ENCODE measurements at regions not wholly inside any gene's neighbourhood (a gene's known extent, or its start where the extent isn't known, plus 50 kb on each side); places are given as distances from the start of the nearest gene placed in this dataset.

DNA sequence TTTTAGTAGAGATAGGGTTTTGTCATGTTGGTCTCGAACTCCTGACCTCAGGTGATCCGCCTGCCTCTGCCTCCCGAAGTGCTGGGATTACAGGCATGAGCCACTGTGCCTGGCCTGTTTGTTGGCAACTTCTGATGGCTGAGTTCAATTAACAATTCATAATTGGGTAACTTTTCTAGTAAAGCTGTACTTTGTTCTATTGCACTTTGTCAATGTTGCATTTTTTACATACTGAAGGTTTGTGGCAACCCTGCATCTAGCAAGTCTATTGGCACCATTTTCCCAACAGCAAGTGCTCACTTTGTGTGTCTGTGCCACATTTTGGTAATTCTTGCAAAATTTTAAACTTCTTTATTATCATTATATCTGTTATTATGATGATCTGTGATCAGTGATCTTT, 64.5 kb upstream of the USP24 start:
- TF ChIP-seq, protein P1, sequence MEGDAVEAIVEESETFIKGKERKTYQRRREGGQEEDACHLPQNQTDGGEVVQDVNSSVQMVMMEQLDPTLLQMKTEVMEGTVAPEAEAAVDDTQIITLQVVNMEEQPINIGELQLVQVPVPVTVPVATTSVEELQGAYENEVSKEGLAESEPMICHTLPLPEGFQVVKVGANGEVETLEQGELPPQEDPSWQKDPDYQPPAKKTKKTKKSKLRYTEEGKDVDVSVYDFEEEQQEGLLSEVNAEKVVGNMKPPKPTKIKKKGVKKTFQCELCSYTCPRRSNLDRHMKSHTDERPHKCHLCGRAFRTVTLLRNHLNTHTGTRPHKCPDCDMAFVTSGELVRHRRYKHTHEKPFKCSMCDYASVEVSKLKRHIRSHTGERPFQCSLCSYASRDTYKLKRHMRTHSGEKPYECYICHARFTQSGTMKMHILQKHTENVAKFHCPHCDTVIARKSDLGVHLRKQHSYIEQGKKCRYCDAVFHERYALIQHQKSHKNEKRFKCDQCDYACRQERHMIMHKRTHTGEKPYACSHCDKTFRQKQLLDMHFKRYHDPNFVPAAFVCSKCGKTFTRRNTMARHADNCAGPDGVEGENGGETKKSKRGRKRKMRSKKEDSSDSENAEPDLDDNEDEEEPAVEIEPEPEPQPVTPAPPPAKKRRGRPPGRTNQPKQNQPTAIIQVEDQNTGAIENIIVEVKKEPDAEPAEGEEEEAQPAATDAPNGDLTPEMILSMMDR (IDR thresholded peaks at IDR 0.05), result no peak
- no peak for TF ChIP-seq POLR2A (IDR thresholded peaks at IDR 0.05)
